ENCODE measurements at regions not wholly inside any gene's neighbourhood (a gene's known extent, or its start where the extent isn't known, plus 50 kb on each side); places are given as distances from the start of the nearest gene placed in this dataset.

DNA sequence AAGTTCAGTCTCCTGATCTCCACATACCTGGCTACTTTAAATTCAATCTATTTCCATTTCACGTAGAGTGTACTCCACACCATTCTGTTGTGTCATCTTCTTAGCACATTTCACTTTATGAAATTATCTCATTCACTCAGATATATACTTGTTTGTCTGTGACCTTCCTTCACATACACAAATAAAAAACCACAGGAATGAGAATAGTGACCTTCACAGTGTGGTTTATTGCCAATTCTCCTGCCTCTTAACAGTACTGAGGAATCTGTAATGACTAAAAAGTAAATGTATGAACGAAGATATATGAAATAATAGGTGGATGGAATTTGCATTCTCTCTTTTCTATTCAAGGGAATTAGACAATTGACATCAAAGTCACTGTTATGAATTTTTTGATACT is 183.9 kb upstream of the PCDH7 start:
- 70 to 72% methylated on average over 2 of the region's 2 CpGs for WGBS, 2 donors

GRCh38 chr4:30537456-30537855 is 182.7 kb upstream of the PCDH7 start:
- TF ChIP-seq EP300 (IDR thresholded peaks at IDR 0.05), result no peak
- TF ChIP-seq, protein P1, sequence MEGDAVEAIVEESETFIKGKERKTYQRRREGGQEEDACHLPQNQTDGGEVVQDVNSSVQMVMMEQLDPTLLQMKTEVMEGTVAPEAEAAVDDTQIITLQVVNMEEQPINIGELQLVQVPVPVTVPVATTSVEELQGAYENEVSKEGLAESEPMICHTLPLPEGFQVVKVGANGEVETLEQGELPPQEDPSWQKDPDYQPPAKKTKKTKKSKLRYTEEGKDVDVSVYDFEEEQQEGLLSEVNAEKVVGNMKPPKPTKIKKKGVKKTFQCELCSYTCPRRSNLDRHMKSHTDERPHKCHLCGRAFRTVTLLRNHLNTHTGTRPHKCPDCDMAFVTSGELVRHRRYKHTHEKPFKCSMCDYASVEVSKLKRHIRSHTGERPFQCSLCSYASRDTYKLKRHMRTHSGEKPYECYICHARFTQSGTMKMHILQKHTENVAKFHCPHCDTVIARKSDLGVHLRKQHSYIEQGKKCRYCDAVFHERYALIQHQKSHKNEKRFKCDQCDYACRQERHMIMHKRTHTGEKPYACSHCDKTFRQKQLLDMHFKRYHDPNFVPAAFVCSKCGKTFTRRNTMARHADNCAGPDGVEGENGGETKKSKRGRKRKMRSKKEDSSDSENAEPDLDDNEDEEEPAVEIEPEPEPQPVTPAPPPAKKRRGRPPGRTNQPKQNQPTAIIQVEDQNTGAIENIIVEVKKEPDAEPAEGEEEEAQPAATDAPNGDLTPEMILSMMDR (IDR thresholded peaks at IDR 0.05), result no peak
- TF ChIP-seq POLR2A (IDR thresholded peaks at IDR 0.05), result no peak
- 20 to 38% methylated on average over 3 of the region's 3 CpGs for WGBS, 2 donors
- Histone ChIP-seq H3K9me3 (peaks cover 0 to 11% (median 0%) of the 10 kb centered on the region in 4 donors), H3K27ac (no peak overlapping the region), H3K27me3 (no peaks in the 10 kb centered on the region), H3K4me3 (no peak overlapping the region), H3K36me3 (no peaks in the 10 kb centered on the region), H3K4me1 (no peaks in the 10 kb centered on the region)
- no peak for DNase-seq (ENCODE audit: low spot score in 2 of 2)

More for the DNA sequence above, 183.9 kb upstream of the PCDH7 start:
- Histone ChIP-seq H3K27ac (no peak overlapping the region), H3K4me1 (no peaks in the 10 kb centered on the region), H3K4me3 (no peak overlapping the region), H3K9me3 (peaks cover 0 to 11% (median 0%) of the 10 kb centered on the region in 4 donors), H3K27me3 (no peaks in the 10 kb centered on the region), H3K36me3 (no peaks in the 10 kb centered on the region)
- DNase-seq (ENCODE audit: low spot score in 2 of 2), result no peak
- TF ChIP-seq EP300 (IDR thresholded peaks at IDR 0.05), result no peak
- TF ChIP-seq POLR2A (IDR thresholded peaks at IDR 0.05), result no peak
- TF ChIP-seq, protein P1 (IDR thresholded peaks at IDR 0.05), result no peak

GRCh38 chr4:30538794-30539193 is 181.4 kb upstream of the PCDH7 start:
- Histone ChIP-seq H3K4me1 (no peaks in the 10 kb centered on the region), H3K27me3 (no peaks in the 10 kb centered on the region), H3K9me3 (peaks cover 0 to 11% (median 0%) of the 10 kb centered on the region in 4 donors), H3K4me3 (no peak overlapping the region), H3K36me3 (no peaks in the 10 kb centered on the region), H3K27ac (no peak overlapping the region)
- no peak for DNase-seq (ENCODE audit: low spot score in 2 of 2)
- no peak for TF ChIP-seq EP300 (IDR thresholded peaks at IDR 0.05)
- TF ChIP-seq, protein P1 (IDR thresholded peaks at IDR 0.05), result no peak
- WGBS, 2 donors, result 87% methylated on average over 5 of the region's 5 CpGs

- 91 to 95% methylated on average over 1 of the region's 1 CpG for WGBS, 2 donors
- H3K9me3 ChIP-seq, result peaks cover 0 to 11% (median 0%) of the 10 kb centered on the region in 4 donors
- H3K27ac ChIP-seq, result no peak overlapping the region
- H3K36me3 ChIP-seq, result no peaks in the 10 kb centered on the region
- H3K27me3 ChIP-seq, result no peaks in the 10 kb centered on the region
- TF ChIP-seq POLR2A (IDR thresholded peaks at IDR 0.05) (no peak), EP300 (IDR thresholded peaks at IDR 0.05) (no peak)
- TF ChIP-seq, protein P1 (IDR thresholded peaks at IDR 0.05), result no peak
- H3K4me3 ChIP-seq, result no peak overlapping the region
- no peak for DNase-seq (ENCODE audit: low spot score in 2 of 2)
- no peaks in the 10 kb centered on the region for H3K4me1 ChIP-seq
Measured at GRCh38 chr4:30543057-30543456, 177.1 kb upstream of the PCDH7 start.

DNA sequence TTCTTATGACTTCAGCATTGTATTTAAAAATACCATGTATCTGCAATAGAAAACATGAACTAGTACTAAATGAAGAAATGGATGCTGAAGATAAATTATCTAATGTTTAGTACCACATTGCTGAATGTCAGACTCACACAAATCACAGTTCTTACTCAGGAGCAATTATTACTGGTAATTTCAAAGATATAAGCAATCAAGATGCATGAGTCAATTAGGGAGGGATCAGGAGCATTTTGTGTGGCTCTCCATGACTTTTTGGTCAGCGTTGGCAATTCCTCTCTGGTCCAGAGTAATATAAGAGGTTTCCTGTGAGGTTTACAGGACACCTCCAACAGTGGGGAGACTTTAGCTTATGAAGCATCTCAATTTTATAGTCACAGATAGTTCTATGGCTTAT is 167.0 kb upstream of the PCDH7 start:
- Histone ChIP-seq H3K27me3 (no peaks in the 10 kb centered on the region), H3K9me3 (no peaks in the 10 kb centered on the region), H3K36me3 (no peaks in the 10 kb centered on the region), H3K27ac (no peak overlapping the region), H3K4me3 (no peak overlapping the region), H3K4me1 (no peaks in the 10 kb centered on the region)
- DNase-seq (ENCODE audit: low spot score in 2 of 2), result no peak
- 94 to 95% methylated on average over 1 of the region's 1 CpG for WGBS, 2 donors
- TF ChIP-seq, protein P1 (IDR thresholded peaks at IDR 0.05), result no peak
- no peak for TF ChIP-seq EP300 (IDR thresholded peaks at IDR 0.05)

All from tibial nerve (tissue), 4 donors.